Stimulated activated CD8-positive, alpha-beta memory T cell treated with anti-CD3 and anti-CD28 coated beads, Interleukin-7, amount 100 ng/mL, for 24 hours (primary cell): ENCODE measurements at regions not wholly inside any gene's neighbourhood (a gene's known extent, or its start where the extent isn't known, plus 50 kb on each side); places are given as distances from the start of the nearest gene placed in this dataset.

ENCODE experiments used
- DNase-seq: peaks from one replicate; pipeline ENCODE4 v3.0.0-alpha.2; 2020; ENCODE audit warnings: low read depth

- no peak for DNase-seq
Measured at GRCh38 chr6:98142839-98143238, 691.5 kb upstream of the POU3F2 start.

- DNase-seq = no peak
Measured at GRCh38 chr6:98146656-98147055, 687.7 kb upstream of the POU3F2 start.

DNA sequence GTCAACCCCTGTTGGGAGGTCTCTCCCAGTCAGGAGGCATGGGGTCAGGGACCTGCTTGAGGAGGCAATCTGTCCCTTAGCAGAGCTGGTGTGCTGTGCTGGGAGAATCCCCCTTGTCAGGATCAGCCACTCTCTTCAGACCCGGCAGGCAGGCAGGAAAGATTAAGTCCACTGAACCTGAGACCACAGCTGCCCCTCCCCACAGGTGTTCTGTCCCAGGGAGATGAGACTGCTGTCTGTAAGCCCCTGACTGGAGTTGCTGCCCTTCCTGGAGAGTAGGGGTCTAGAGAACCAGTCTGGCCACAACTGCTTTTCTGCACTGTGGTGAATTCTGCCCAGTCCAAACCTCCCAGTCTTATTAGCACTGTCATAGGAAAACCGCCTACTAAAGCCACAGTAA is 677.8 kb upstream of the POU3F2 start:
- no peak for DNase-seq

DNA sequence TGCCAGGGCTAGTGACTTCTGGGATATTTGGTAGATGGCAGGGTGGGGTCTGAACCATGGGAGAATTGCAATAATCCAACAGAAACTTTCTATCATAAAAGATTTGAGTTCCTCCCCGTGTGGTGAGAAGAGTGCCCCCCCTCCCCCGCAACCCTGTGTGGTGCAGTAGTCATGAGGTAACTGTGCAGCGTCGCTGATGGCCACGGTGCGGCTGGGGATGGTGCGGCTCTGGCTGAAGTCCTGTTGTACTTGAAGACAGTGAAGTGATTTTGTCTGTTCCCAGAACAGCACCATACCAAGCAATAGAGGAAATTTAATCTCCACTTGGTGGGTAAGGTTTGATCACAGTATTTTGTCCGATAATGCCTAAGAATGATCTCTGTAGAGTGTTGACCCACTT is 654.8 kb upstream of the POU3F2 start:
- DNase-seq = no peak

GRCh38 chr6:98200084-98200483 is 634.3 kb upstream of the POU3F2 start:
- no peak for DNase-seq

- DNase-seq = no peak
Measured at GRCh38 chr6:98203170-98203806, 631.1 kb upstream of the POU3F2 start.

DNA sequence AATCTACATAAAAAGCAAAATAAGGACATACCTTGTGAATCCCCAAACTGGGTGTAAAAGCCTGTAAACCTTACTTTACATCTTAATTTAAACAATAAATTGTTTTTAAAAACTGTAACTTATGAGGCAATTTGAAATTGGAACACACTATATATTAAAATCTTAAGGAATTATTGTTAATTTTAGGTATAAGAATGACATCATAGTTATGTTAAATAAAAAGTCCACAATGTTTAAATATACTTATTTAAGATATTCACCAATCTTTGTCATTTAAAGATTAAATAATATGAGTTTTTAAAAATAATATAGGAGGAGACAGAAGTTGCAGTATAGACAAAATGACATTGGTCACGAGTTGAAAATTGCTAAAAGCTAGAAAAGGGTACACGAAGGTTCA is 621.9 kb upstream of the POU3F2 start:
- DNase-seq = no peak

GRCh38 chr6:98215531-98215930 is 618.8 kb upstream of the POU3F2 start:
- DNase-seq = no peak

DNA sequence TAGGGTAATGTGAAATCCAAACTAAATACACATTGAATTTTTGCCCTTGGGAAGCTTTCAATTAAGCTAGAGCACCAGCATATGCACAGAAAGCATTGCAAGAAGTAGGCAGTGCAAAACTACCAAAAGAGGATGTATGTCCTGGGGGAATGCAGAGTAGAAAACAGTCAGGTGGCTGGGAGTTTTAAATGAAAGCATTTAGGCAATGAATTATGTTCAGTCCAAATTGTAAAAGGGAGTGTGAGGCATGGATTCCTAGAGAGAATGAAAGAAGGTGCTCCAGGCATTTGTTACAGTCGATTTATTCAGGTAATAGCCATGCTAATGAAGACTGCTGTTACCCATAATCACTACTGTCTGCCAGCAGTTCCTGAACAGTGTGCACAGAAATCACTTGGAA is 604.1 kb upstream of the POU3F2 start:
- DNase-seq = no peak

DNA sequence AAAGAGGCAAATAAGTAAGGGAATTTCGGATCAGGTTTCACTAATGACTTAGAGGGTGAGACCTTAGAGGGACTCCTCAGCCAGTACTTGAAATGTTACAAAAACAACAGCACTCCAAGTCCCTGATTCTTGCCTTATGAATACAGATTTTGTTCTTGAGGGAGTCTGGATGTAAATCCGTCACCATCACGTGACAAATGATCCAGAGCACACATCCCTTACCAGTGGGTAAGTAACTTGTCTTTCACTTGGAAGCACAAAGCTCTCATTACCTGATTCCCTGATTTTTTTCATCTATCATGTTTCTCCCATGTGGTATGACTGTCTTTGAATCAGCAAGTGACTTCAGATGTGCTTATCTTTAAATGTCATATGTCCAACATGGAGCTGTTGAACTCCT is 595.3 kb upstream of the POU3F2 start:
- DNase-seq = no peak

- no peak for DNase-seq
Measured at GRCh38 chr6:98241630-98242029, 592.7 kb upstream of the POU3F2 start.

DNA sequence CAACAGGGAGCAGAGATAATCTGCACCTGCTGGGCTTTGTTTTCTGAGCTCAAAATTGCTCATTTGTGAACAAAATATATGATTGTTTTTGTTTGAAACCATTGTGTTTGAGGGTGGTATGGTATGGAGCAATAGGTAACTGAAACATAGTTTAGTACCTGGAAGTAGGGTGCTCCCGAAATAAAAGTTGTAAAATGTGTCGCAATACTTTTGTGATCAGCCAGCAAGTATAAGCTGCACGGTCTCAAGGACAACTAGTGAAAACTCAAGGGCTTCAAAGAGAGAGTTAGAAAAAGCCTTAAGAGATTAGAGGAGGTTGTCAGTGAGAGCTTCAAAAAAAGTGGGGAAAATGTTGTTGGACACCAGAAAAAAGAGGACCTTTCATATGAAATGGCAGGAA is 579.8 kb upstream of the POU3F2 start:
- DNase-seq = no peak

- no peak for DNase-seq
Measured at GRCh38 chr6:98260382-98260781, 574.0 kb upstream of the POU3F2 start.

- no peak for DNase-seq
Measured at GRCh38 chr6:98272060-98272459, 562.3 kb upstream of the POU3F2 start.

- DNase-seq = no peak
Measured at GRCh38 chr6:98274691-98275090, 559.7 kb upstream of the POU3F2 start.

- no peak for DNase-seq
Measured at GRCh38 chr6:98280492-98280891, 553.9 kb upstream of the POU3F2 start.

- no peak for DNase-seq
Measured at GRCh38 chr6:98286620-98287019, 547.8 kb upstream of the POU3F2 start.

DNA sequence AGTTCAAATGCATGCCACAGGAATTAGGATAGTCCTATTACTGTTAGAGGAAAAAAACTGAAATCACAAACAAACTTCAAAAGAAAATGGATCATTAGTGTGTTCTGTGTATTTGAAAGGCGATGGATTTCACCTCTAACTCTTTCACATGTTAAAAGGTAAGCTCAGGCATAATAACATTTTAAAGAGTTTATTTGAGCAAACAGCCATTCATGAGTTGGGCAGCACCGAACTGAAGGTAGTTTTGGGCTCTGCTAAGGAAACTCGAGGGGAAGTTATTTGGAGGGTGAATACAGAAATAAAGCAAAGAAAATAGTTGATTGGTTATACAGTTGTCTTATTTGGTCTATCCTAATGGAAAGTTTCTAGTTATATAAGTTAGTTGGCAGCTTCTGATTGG is 546.5 kb upstream of the POU3F2 start:
- DNase-seq = no peak

GRCh38 chr6:98292810-98293209 is 541.6 kb upstream of the POU3F2 start:
- no peak for DNase-seq

- no peak for DNase-seq
Measured at GRCh38 chr6:98295515-98296175, 538.7 kb upstream of the POU3F2 start.

- DNase-seq = no peak
Measured at GRCh38 chr6:98308564-98308963, 525.8 kb upstream of the POU3F2 start.

- no peak for DNase-seq
Measured at GRCh38 chr6:98310443-98310842, 523.9 kb upstream of the POU3F2 start.

DNA sequence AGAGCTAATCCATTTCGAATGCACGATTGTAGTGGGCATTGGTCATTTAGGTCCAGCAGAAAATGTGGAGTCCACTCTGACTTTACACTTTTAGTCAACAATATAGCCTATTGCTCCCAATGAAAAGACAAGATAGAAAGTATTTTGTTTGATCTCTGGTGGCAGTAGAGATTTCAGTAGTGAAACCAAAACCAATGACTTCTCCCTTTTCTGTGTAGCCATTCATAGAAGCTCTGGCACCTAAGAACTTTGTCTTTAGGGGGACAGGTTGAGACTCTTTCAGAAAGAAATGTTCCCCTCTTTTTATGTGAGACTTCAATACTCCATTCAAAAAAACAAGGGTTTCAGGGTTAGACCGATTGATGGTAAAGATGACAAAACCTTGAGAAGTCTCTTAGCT is 510.8 kb upstream of the POU3F2 start:
- no peak for DNase-seq

DNA sequence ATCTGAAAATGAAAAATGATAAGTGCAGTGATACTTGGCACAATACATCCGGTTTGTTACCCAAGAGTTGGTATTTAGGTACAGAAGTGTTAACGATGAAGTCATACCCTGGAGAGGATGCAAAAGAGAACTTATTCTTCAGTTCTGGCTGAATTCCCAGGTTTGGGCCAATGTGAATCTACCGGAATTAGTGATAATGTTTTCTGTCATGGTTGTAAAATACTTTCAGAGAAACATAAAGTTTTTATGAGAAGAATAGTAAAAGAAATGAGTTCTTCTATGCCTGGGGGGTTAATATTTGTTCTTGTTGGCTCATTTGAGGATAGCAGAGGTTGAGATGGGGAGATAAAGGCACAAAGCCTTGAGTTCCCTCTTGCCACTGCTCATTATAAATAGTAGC is 509.9 kb upstream of the POU3F2 start:
- DNase-seq = no peak
